Activated effector memory CD4-positive, alpha-beta T cell treated with Interleukin-2 at 50 U/mL for 16 hours (primary cell): ENCODE measurements at regions not wholly inside any gene's neighbourhood (a gene's known extent, or its start where the extent isn't known, plus 50 kb on each side); places are given as distances from the start of the nearest gene placed in this dataset.
"Not testable (repeated sequence)": the region's sequence is repeated elsewhere in the genome, so short reads cannot be mapped to it uniquely, and the experiment has no call there.

Experiments
- DNase-seq: peaks from one replicate; pipeline ENCODE4 v3.0.0-alpha.2; 2020

DNA sequence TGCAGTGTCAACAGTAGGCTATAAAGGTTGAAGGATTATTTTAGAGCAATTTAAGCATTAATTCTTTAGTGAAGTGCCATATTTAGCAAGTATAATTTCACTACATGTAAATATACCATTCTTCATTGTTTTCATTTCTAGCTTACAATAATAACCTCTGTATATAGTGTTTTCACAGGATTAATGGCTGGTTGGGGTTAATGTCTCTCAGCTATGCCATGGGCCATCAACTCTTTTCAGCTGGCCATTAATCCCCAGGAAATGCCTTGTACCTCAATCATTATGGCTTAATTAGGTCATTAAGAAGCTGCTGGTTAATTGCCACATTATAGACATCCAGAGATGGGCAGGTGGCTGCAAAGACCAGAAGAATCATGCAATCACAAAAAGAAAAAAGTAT is 715.1 kb downstream of the MAT2B start:
- DNase-seq = no peak

DNA sequence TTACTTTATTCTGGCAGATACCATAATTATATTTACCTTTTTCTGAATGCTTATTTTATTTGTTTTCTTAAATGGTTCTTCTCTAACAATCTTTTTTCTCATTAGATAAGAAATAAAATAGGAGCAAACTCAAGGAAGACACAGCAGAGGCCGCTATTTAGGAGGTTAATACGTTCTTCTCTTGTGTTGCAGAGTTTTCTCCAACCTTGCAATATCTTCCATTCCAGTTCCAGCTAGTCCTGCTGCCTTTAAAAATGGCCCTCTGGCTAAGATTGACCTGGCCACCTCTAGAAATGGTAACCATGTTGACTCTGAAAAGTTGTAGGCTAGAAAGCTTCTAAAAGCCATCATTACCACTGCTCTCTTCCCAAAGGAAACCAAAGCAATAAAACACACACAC is 718.8 kb downstream of the MAT2B start:
- no peak for DNase-seq

DNA sequence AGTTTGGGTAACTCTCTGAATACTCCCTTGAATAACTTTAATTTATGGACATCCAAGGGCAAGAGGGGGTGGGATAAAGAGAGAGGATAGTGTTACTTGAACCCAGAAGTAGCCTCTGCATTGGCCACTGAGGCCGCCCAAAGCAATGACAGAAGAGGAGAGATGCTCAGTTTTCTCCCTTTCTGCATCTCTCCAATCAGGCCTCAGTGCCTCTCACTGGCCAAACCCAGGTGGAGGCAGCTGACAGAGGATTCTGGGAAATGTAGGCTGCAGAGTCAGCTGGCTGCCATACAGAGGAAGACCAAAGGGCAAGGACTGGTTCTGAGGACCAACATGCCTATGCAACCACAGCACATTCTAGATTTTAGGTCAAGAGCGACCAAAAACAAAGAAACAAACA is 719.4 kb downstream of the MAT2B start:
- DNase-seq = no peak

DNA sequence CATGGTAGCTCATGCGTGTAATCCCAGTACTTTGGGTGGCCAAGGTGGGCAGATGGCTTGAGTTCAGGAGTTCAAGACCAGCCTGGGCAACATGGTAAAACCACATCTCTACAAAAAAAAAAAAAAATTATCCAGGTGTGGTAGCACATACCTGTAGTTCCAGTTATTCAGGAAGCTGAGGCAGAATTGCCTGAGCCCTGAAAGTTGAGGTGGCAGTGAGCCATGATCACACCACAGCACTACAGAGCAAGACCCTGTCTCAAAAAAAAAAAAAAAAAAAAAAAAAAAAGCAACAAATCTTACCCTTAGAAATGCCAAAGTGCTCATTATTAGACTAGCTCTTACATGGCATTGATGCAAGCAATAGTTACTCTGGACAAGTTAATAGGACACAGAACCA is 724.9 kb downstream of the MAT2B start:
- no peak for DNase-seq

DNA sequence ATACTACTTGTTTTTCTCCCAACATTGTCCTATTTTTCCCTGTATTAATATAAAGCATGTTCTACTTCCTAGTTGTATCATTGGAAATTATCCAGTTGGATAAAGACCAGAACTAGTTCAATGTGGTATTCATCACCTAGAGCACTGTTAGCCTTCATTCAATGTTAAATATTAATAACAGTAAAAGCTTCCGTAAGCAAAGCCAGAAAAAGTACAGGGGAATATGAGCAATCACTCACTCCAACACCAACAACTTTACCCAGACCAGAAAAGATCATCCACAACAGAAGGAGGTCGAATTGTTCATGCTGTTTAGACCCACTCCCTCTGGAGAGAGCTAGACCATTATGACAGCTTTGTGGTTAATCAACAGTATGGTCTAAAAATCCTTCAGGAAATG is 728.4 kb downstream of the MAT2B start:
- no peak for DNase-seq

DNA sequence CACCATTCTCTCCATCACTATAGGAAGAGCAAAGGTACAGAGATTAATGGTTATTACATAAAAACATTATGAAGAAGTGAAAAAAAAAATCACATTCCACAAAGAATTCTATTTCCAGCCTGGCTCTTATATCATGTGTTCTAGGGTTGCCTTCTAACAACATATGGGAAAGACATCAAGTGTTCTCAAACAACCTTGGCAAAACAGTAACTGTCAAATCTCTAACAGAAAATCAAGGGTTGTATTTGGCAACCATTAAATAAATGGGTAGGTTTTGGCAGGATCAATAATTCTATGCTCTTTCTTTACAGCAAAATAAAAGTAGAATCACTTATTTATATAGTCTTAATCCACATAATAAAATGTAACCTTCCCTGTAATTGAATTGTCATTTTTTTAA is 728.9 kb downstream of the MAT2B start:
- DNase-seq = no peak

DNA sequence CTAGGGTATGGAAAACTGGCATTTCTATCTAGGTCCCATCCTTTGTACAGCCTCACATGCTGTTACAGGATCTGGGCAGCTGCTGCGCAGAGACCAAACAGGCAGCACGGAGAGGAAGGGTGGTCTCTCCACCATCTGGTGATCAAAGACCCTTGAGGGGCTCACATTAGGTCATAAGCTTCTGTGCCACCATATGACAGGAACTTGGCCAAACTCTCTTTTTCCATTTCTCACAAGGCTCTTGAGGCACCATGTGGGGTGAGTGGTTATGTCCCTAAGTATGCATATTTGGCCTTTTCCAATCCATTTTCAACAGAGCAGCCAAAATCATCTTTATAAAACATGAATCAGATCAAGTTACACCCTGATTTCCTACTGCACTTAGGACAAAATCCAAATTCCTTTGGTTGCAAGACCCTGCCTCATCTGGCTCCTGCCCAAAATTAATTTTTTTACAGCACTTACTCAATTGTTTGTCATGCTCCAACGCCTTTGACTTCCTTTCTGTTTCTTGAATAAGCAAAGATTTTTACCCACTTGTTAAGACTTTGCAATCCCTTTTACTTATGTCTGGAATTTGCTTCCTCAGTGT is 730.0 kb downstream of the MAT2B start:
- DNase-seq = no peak

DNA sequence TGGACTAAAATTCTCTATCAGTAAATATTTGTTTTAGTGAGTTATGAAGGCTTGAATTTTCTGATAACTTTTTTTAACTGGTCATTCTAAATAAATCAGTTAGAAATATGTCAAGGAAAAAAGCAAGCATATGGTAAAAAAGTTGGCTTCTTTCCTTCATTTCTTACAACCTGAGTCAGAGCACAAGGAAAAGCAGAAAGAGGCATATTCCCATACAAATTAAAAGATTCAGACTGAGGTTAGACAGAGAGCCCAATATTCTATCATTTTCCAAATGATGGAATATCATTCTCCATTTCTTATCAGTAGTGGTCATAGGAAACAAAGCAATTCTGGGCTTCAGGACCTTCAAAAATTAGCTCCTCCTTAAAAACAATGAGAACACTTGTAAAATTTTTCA is 732.1 kb downstream of the MAT2B start:
- no peak for DNase-seq

DNA sequence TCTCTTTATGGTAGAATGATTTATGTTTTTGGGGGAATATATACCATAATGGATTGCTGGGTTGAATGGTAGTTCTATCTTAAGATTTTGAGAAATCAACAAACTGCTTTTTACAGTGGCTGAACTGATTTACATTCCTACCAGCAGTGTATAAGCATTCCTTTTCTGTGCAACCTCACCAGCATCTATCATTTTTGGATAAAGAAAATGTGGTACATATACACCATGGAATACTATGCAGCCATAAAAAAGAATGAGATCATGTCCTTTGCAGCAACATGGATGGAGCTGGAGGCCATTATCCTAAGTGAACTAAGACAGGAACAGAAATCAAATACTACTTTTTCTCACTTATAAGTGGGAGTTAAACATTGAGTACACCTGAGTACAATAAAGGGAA is 746.4 kb downstream of the MAT2B start:
- DNase-seq = not testable (repeated sequence)

DNA sequence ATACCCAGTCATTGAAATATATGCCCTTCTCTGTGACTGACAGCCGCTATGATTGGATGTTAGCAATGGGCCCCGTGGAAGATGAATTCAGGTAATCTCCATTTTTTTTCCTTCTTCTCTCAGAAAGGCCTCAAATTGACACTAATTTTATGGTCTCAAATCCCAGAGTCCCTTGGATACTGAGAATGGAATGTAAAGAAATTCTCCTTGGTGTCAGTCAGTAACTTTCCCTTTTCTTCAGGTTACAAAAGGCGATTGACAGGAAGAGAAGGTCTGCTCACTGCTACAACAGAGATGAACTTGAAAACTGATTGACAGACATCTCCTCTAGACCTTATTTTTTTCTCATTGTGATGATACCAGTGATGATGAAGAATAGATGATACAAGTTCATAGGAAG is 748.3 kb downstream of the MAT2B start:
- no peak for DNase-seq

DNA sequence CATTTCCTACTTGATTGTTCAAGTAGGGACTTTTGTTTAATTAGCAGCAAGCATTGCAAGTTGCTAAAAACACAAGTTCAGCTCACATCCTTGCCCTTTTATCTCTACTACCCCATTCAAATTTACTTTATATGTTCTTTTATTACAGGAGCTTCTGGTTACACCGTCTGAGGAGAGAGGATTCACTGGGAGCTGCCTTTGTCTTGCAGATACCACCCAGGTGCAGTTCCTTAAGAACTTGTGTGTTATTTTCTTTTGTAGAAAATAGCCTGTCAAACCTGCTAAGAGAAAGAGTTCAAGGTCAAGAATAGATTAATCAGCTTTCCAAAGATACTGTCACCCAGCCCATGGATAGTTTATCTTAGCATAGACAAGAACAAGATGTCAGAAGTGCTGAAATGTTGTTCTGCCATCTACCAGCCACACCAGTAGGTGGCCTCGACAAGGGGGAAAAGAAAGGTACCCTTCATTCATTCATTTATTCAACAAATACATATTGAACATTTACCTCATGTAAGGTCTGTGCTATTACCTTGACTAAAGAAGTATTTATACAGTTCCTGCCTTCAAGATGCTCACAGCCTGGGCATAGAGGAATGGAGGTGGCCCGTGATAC is 750.3 kb downstream of the MAT2B start:
- no peak for DNase-seq

DNA sequence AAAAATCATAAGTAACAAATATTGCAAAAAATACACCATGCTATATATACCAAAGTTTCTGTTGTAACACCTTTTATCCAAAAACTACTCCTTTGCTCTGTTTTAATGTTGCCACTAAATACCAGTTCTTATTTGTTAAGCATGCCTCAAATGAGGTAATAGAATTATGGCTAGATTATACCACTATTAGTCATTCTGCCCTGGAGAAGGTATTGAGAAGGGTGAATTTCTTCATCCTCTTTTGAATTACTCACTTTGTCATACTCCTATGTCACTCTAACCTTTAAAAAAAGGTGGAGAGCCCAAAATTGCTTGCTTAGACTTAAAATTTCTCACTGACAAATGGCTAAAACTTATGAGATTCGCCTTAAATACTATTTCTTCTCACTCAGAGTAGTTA is 750.9 kb downstream of the MAT2B start:
- DNase-seq = no peak

DNA sequence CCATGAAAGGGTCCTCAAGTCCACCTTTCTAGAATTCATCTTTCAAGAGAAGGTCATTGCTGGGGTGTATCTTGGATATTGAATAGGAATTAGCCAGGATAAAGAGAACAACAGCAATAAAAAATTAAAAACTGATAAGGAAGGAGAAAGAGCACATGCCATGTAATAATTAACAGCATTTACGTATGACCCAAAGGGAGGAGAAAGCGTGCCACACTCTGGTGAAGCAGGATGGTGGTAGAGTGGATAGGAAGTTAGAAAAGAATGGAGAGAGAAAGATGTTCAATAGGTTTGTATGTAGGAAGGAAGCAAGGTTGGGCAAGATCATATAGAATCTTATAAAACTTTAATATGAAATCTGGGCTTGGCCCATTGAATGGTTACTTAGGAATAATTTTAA is 751.5 kb downstream of the MAT2B start:
- no peak for DNase-seq

DNA sequence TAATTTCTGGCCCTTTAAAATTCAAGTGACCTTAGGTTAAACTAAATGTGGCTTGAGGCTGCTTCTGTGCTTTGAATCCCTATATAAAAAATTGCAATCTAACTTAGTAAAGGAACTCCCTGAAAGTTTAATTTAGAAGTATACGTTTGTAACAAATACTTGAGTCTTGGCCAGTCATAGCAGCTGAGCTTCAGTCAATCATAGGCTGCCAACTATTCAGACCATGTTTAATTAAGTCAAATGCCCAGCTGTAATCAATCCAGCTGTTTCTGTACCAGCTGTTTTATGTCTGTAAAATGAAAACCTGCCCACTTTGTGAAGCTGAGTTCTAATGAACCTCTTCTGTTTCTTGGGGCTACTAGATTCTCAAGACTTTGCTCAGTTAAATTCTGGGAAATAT is 760.1 kb downstream of the MAT2B start:
- no peak for DNase-seq

DNA sequence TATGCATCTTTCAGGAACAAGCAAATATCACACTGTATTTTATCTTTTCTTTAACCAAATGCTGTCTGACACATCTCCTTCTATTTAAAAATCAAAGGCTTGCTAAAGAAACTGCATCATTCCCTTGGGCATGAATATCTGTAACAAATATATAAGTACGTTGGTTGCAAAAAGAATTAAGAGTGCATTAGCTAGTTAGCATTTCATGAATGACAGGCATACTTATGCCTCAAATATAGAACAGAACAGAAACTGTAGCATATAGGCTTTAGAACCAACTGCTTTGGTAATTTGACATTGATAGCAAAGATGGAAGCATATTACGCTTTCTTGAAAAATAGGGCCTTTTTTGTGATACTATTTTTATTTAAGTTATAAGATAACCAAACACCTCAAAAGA is 761.2 kb downstream of the MAT2B start:
- DNase-seq = no peak

DNA sequence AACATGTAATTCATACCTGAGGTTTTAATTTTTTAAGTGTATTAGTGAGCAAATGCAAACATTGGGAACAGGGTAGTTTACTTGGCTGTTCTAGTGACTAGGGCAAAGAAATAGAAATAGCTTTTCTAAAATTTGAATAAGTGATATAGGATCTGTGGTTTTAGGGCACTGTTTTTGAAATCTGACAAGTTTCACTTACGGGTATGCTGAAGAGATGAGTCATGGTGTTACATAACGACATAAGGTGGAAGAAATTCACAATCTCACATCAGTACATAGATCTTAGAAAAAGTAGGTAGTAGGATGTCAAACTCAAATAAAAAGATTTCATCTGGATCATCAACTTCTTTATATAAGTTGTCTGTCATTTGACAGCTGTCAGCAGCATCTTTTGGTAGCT is 772.3 kb downstream of the MAT2B start:
- no peak for DNase-seq

DNA sequence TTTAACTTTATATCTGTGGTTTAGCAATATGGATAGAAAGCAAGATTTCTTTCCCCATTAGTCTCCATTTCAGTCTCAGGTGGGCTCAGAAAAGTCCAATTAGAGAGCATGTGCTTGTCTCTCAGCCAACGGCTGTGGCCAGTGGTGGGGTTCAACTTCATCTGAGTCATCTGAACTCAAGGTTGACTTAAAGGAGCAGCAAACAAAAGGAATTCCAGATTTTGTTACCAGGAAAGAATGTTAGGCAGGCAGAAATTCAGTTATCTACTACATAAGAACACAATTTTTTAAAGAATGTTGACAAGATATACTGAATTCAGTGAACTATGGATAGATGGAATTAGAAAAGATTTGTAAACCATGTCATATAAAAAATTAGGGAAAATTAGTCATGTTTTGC is 784.1 kb downstream of the MAT2B start:
- DNase-seq = no peak

DNA sequence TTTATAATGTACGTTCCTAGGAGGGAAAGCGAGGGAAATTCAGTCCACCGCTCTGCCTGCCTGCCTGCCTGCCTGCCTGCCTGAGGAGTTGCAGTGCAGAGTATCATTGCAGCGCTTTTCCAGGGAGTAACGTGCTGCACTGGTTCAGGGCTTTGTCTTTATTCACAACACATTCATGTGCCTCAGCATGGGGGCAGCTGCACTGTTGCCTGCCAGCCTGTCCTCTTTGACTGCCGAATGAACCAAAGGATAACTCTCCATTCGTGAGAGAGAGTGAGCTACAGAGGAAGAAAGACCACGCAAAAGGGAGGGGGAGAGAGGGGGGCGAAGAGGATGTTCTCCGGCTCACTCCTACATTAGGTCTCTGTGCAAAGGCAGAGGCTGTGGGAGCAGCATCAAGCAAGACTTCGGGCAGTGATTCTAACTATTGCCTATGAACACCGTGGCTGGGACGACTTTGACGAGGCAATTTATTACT is 791.2 kb downstream of the MAT2B start:
- no peak for DNase-seq

DNA sequence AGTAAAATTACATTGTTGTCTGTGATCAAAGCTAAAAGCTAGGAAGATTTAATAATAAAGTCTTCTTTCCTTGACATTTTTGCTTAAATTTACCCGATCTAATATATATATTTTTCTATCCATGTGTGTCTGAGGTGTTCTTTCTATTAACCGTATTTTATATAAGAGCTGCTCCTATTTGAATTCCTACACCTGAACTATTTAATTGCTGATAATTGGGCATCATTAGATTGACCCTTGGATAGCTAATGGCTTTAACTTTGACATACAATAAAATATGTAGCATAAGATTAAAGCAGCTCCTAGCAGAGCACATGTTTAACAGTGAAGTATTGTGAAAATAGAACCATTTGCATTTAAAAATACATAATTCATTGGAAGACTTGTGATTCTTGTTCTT is 792.7 kb downstream of the MAT2B start:
- no peak for DNase-seq

DNA sequence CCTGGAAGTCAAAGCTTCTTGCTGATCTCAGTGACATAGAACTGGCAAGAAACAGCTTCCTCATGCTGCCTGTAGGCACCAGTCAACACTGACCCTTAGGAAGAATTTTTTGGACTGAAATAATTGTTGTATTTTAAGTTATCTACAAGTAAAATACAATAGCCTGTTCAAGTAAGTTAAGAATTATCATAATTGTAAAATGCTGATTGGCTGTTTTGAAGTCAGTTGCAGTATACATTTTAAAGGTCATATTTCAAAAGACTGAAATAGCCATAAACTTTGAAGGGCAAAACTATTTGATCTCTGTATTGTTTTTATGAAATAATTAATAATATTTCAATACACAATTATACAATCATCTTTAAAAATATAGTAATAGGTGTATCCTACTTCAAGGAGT is 794.9 kb downstream of the MAT2B start:
- DNase-seq = no peak

DNA sequence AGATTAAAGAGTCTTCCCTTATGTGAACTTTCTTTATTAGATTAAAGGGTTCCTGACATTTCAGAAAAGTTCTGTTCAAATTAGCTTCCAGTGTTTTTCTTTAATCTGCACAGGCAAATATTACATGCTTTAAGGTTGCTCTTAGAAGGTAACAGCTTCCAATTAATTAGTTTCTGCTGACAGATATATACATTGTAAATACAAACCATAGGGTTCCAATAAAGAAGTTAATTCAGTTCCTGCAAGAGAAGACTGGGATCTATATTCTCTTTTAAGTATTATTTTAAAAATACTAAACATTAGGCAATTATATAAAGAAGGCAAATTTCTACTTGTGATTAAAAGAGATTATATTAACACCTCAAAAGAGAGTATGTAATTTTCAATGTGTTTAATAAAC is 795.7 kb downstream of the MAT2B start:
- DNase-seq = no peak

DNA sequence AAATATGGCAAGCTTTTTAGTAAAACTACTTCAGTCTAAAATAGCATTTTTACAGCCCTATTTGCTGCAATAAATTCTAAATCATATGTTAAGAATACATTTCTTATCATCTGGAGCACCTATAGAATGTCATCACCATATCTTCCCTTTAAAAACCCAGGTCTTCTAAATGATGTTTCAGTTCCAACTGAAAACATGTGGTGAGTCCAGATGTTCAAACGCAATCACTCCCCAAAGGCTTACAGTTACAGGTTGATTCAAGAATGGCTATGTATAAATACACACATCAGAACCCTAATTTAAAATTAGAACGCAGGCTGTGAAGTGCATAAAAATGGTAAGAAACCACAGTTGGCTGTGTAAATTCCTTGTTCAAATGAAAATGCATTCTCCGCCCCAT is 796.3 kb downstream of the MAT2B start:
- no peak for DNase-seq

DNA sequence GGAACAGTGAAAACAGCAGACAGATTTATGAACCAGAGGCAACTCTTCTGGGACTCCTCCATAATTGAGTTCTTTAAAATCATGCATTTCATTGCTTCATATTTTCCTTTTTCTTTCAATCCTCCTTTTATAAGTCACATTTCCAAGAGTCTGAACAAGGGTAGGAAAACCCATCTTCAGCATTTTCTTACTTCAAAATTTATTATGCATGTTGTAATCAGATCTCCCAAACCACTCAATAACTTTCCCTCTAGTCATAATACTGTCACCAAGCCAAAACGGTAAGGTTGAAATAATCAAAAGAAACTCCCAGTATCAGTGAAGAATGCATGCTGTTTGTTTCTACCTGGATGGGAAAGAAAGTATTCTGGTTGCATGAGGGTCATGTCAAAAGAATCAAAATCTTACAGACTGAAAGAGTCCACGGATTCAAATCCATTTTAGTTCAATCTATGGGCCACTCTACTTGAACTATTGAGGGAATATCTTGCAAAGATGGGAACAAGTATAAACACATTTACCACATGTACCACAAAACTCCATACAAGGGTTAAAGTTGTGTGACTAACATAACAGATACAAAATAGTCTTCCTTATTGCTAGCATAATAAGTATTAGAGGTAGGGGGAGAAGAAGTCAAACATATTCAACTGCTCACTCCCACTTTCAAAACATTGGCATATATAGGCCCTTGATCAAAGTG is 797.3 kb downstream of the MAT2B start:
- no peak for DNase-seq

DNA sequence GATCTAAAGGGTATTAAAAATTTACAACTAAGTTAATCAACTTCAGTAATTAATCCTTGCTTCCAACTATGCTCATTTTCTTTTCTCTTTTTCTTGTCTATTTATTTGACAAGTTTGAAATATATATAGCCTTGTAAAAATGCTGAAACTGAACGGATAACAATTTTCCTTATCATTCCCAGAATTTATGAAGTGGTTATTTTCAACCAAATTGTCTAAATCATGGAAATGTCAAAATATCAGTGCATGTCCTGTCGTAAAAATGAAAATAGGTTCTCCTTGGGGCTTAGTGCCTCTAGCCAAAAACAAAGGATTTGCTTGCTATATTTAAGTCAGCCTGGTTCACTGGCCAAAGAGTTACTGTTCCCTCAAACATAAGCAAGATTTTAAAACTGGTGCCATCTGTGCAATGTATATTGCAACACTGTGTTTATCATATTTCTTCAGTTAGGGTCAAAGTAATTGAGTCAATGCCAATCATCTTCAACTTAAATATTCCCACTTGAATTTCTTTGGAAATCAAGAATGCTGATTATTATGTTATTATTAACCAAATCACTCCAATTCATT is 798.3 kb downstream of the MAT2B start:
- DNase-seq = no peak
